ENCODE measurements at regions not wholly inside any gene's neighbourhood (a gene's known extent, or its start where the extent isn't known, plus 50 kb on each side); places are given as distances from the start of the nearest gene placed in this dataset.

GRCh38 chr2:226625946-226626345, 173.7 kb downstream of the IRS1 start:
- no peak overlapping the region for H3K4me3 Mint-ChIP-seq
- H3K36me3 Mint-ChIP-seq (ENCODE audit: insufficient read depth): no peaks in the 10 kb centered on the region
- H3K27ac Mint-ChIP-seq: no peak overlapping the region
- no peaks in the 10 kb centered on the region for H3K9me3 Mint-ChIP-seq
- H3K27me3 Mint-ChIP-seq: peaks cover 0 to 16% of the 10 kb centered on the region in 2 donors
- no peak for ATAC-seq (replicated peaks)
- DNase-seq: no peak
- no peaks in the 10 kb centered on the region for H3K4me1 Mint-ChIP-seq (ENCODE audit: low read depth in 2 of 2)

- no peak overlapping the region for H3K4me3 Mint-ChIP-seq
- ATAC-seq (replicated peaks) (no peak), DNase-seq (no peak)
- no peak overlapping the region for H3K27ac Mint-ChIP-seq
- H3K36me3 Mint-ChIP-seq (ENCODE audit: insufficient read depth): no peaks in the 10 kb centered on the region
- no peaks in the 10 kb centered on the region for H3K9me3 Mint-ChIP-seq
- H3K4me1 Mint-ChIP-seq (ENCODE audit: low read depth in 2 of 2): no peaks in the 10 kb centered on the region
- H3K27me3 Mint-ChIP-seq: peaks cover 4 to 26% of the 10 kb centered on the region in 2 donors
Measured at GRCh38 chr2:226623587-226624368, 175.8 kb downstream of the IRS1 start.

- no peaks in the 10 kb centered on the region for H3K4me1 Mint-ChIP-seq (ENCODE audit: low read depth in 2 of 2)
- ATAC-seq (replicated peaks): no peak
Measured at GRCh38 chr2:226622484-226622883, 177.1 kb downstream of the IRS1 start.

GRCh38 chr2:226620176-226620575, 179.4 kb downstream of the IRS1 start:
- Mint-ChIP-seq H3K27me3 (peaks cover 9 to 30% of the 10 kb centered on the region in 2 donors), H3K9me3 (no peaks in the 10 kb centered on the region), H3K4me3 (no peak overlapping the region), H3K4me1 (ENCODE audit: low read depth in 2 of 2) (no peaks in the 10 kb centered on the region), H3K36me3 (ENCODE audit: insufficient read depth) (no peaks in the 10 kb centered on the region), H3K27ac (no peak overlapping the region)
- DNase-seq: no peak
- no peak for ATAC-seq (replicated peaks)

More at GRCh38 chr2:226622484-226622883, 177.1 kb downstream of the IRS1 start:
- no peaks in the 10 kb centered on the region for H3K9me3 Mint-ChIP-seq
- no peak for DNase-seq
- H3K4me3 Mint-ChIP-seq: no peak overlapping the region
- no peak overlapping the region for H3K27ac Mint-ChIP-seq
- no peaks in the 10 kb centered on the region for H3K36me3 Mint-ChIP-seq (ENCODE audit: insufficient read depth)
- peaks cover 9 to 30% of the 10 kb centered on the region in 2 donors for H3K27me3 Mint-ChIP-seq

- ATAC-seq (replicated peaks): no peak
- Mint-ChIP-seq H3K9me3 (no peaks in the 10 kb centered on the region), H3K27me3 (peaks cover 9 to 30% of the 10 kb centered on the region in 2 donors), H3K36me3 (ENCODE audit: insufficient read depth) (no peaks in the 10 kb centered on the region), H3K4me3 (no peak overlapping the region), H3K27ac (no peak overlapping the region), H3K4me1 (ENCODE audit: low read depth in 2 of 2) (no peaks in the 10 kb centered on the region)
- no peak for DNase-seq
Measured at GRCh38 chr2:226619707-226620106, 179.9 kb downstream of the IRS1 start.

GRCh38 chr2:226618875-226619605, 180.6 kb downstream of the IRS1 start:
- Mint-ChIP-seq H3K27ac (no peak overlapping the region), H3K4me1 (ENCODE audit: low read depth in 2 of 2) (no peaks in the 10 kb centered on the region), H3K9me3 (no peaks in the 10 kb centered on the region), H3K27me3 (peaks cover 9 to 30% of the 10 kb centered on the region in 2 donors), H3K36me3 (ENCODE audit: insufficient read depth) (no peaks in the 10 kb centered on the region), H3K4me3 (no peak overlapping the region)
- DNase-seq: no peak
- no peak for ATAC-seq (replicated peaks)

GRCh38 chr2:226618544-226618874, 181.1 kb downstream of the IRS1 start:
- no peaks in the 10 kb centered on the region for H3K4me1 Mint-ChIP-seq (ENCODE audit: low read depth in 2 of 2)
- no peak overlapping the region for H3K4me3 Mint-ChIP-seq
- H3K27ac Mint-ChIP-seq: no peak overlapping the region
- H3K36me3 Mint-ChIP-seq (ENCODE audit: insufficient read depth): no peaks in the 10 kb centered on the region
- ATAC-seq (replicated peaks) (no peak), DNase-seq (no peak)
- H3K9me3 Mint-ChIP-seq: no peaks in the 10 kb centered on the region
- peaks cover 9 to 30% of the 10 kb centered on the region in 2 donors for H3K27me3 Mint-ChIP-seq

GRCh38 chr2:226615891-226616290, 183.7 kb downstream of the IRS1 start:
- Mint-ChIP-seq H3K4me1 (ENCODE audit: low read depth in 2 of 2) (no peaks in the 10 kb centered on the region), H3K9me3 (no peaks in the 10 kb centered on the region), H3K27ac (no peak overlapping the region), H3K4me3 (no peak overlapping the region), H3K36me3 (ENCODE audit: insufficient read depth) (no peaks in the 10 kb centered on the region), H3K27me3 (peaks cover 18 to 41% of the 10 kb centered on the region in 2 donors)
- ATAC-seq (replicated peaks) (no peak), DNase-seq (no peak)

GRCh38 chr2:226611944-226612318, 187.7 kb downstream of the IRS1 start:
- ATAC-seq (replicated peaks): no peak
- Mint-ChIP-seq H3K27me3 (peaks cover 16 to 17% of the 10 kb centered on the region in 2 donors), H3K4me3 (no peak overlapping the region), H3K9me3 (no peaks in the 10 kb centered on the region), H3K4me1 (ENCODE audit: low read depth in 2 of 2) (no peaks in the 10 kb centered on the region), H3K36me3 (ENCODE audit: insufficient read depth) (no peaks in the 10 kb centered on the region), H3K27ac (no peak overlapping the region)
- no peak for DNase-seq

GRCh38 chr2:226611196-226611943, 188.2 kb downstream of the IRS1 start:
- H3K27me3 Mint-ChIP-seq: peaks cover 17 to 22% of the 10 kb centered on the region in 2 donors

GRCh38 chr2:226609366-226609765, 190.3 kb downstream of the IRS1 start:
- no peak overlapping the region for H3K27ac Mint-ChIP-seq
- DNase-seq (no peak), ATAC-seq (replicated peaks) (no peak)
- H3K36me3 Mint-ChIP-seq (ENCODE audit: insufficient read depth): no peaks in the 10 kb centered on the region
- peaks cover 26 to 30% of the 10 kb centered on the region in 2 donors for H3K27me3 Mint-ChIP-seq
- no peaks in the 10 kb centered on the region for H3K9me3 Mint-ChIP-seq
- H3K4me1 Mint-ChIP-seq (ENCODE audit: low read depth in 2 of 2): no peaks in the 10 kb centered on the region
- no peak overlapping the region for H3K4me3 Mint-ChIP-seq

More at GRCh38 chr2:226611196-226611943, 188.2 kb downstream of the IRS1 start:
- no peaks in the 10 kb centered on the region for H3K4me1 Mint-ChIP-seq (ENCODE audit: low read depth in 2 of 2)
- no peaks in the 10 kb centered on the region for H3K36me3 Mint-ChIP-seq (ENCODE audit: insufficient read depth)
- DNase-seq (no peak), ATAC-seq (replicated peaks) (no peak)
- no peak overlapping the region for H3K27ac Mint-ChIP-seq
- no peaks in the 10 kb centered on the region for H3K9me3 Mint-ChIP-seq
- H3K4me3 Mint-ChIP-seq: no peak overlapping the region

GRCh38 chr2:226608451-226608850, 191.2 kb downstream of the IRS1 start:
- no peak for ATAC-seq (replicated peaks)
- H3K27ac Mint-ChIP-seq: no peak overlapping the region
- no peaks in the 10 kb centered on the region for H3K9me3 Mint-ChIP-seq
- H3K36me3 Mint-ChIP-seq (ENCODE audit: insufficient read depth): no peaks in the 10 kb centered on the region
- H3K4me3 Mint-ChIP-seq: no peak overlapping the region
- DNase-seq: no peak
- H3K4me1 Mint-ChIP-seq (ENCODE audit: low read depth in 2 of 2): no peaks in the 10 kb centered on the region
- peaks cover 30% of the 10 kb centered on the region in 2 donors for H3K27me3 Mint-ChIP-seq

GRCh38 chr2:226607379-226607778, 192.2 kb downstream of the IRS1 start:
- Mint-ChIP-seq H3K27me3 (peaks cover 22 to 30% of the 10 kb centered on the region in 2 donors), H3K36me3 (ENCODE audit: insufficient read depth) (no peaks in the 10 kb centered on the region), H3K4me1 (ENCODE audit: low read depth in 2 of 2) (no peaks in the 10 kb centered on the region), H3K9me3 (no peaks in the 10 kb centered on the region), H3K27ac (no peak overlapping the region), H3K4me3 (no peak overlapping the region)
- ATAC-seq (replicated peaks) (no peak), DNase-seq (no peak)

All from effector memory CD8-positive, alpha-beta T cell (primary cell).